ENCODE measurements at regions not wholly inside any gene's neighbourhood (a gene's known extent, or its start where the extent isn't known, plus 50 kb on each side); places are given as distances from the start of the nearest gene placed in this dataset.

DNA sequence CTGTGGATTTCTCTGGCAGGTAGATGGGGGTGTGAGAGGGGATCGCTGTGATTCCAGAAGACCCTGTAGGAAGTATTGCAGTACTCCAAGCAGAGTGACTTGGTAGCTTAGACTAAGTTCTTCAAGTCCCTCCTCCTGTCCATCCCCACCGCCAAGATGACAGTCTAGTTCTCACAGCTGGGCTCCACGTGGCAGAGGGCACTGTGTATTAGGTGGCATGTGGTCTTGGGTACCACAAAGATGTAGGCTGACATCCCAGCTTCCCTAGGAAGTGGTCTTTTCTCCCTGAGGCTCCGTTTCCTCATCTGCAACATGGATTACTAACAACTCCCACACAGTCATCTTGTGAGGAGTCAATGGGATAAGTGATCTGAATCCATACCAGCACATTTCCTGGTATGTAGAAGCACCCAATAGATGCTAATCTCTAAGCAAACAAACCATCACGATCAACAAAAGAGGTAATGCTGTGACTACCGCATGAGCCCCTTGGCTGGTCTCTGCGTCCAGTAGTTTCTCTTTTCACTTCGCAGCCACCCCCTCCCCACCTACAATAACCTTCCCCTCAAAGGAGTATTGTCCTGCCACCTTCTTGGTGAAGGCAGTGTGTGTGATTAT, 349.1 kb upstream of the EEF2KMT start:
- no peak for DNase-seq

GRCh38 chr16:5444189-5444588, 346.6 kb upstream of the EEF2KMT start:
- no peak for DNase-seq

- DNase-seq, result no peak
Observed at GRCh38 chr16:5442986-5443385, 345.4 kb upstream of the EEF2KMT start.

GRCh38 chr16:5442054-5442453, 344.5 kb upstream of the EEF2KMT start:
- no peak for DNase-seq

DNA sequence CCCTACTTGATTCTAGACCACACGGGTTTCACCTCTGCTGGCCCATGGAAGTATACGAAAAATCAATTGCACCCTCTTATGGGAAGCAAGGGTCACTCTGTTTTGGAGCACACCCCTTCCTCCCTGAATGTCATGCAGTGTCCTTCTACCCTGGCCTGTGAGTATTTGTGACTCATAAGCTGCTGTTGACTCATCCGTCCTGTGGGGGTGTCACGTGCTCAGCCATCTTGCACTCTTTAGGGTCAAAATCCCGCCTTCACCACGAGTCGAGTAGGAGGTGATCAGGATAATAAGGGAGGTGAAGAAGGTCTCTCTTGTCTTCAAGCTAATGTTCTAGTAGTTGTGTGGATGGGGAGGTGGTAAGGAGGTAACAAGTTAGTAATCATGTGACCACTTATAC, 341.0 kb upstream of the EEF2KMT start:
- DNase-seq, result no peak

GRCh38 chr16:5433587-5433986, 336.0 kb upstream of the EEF2KMT start:
- DNase-seq, result no peak

- no peak for DNase-seq
Observed at GRCh38 chr16:5432166-5432565, 334.6 kb upstream of the EEF2KMT start.

- DNase-seq, result no peak
Observed at GRCh38 chr16:5430598-5430997, 333.0 kb upstream of the EEF2KMT start.

GRCh38 chr16:5428932-5429331, 331.3 kb upstream of the EEF2KMT start:
- DNase-seq, result no peak

- no peak for DNase-seq
Observed at GRCh38 chr16:5427571-5427970, 330.0 kb upstream of the EEF2KMT start.

DNA sequence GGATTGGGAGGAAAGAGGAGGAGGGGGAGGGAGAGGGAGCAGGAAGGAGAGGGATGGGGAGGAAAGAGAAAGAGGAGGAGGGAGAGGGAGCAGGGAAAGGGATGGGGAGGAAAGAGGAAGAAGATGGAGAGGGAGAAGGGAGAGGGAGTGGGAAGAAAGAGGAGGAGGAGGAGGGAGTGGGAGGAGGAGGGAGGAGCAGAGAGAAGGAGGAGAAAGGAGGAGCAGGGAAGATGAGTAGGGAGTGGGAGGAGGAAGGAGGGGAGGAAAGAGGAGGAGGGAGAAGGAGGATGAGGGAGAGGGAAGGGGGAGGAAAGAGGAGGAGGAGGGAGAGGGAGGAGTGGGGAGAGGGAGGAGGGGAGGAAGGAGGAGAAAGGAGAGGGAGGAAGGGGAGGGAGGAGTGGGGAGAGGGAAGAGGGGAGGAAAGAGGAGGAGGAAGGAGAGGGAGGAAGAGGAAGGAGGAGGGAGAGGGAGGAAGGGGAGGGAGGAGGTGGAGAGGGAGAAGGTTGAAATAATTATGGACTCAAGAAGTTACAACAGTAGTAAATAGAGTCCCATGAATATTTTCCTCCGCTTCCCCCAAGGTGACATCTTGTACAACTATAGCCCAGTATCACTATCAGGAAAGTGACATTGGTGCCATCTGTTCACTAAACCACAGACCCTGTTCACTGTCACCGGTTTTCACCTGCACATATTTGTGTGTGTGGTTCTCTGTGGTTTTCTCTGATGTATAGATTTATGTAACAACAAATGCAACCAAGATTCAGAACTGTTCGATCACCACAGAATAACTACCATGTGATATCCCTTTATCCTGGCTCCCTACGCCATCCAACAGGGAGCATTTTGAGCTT, 325.3 kb upstream of the EEF2KMT start:
- DNase-seq, result no peak

DNA sequence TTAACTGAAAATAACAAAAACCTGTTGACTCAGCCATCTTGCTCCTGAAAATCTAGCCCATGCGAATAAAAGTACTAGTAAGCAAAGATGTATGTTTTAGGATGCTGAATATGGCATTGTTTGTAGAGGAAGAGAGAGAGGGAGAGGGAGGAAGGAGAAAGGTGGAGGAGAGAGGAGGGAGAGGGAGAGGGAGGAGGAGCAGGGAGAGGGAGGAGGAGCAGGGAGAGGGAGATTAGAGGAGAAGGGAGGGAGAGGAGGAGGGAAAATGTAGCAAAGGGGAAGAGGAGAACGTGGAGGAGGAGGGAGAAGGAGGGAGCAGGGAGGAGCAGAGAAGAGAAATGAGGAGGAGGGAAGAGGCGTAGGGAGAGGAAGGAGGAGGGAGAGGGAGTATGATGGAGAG, 324.5 kb upstream of the EEF2KMT start:
- DNase-seq, result no peak

DNA sequence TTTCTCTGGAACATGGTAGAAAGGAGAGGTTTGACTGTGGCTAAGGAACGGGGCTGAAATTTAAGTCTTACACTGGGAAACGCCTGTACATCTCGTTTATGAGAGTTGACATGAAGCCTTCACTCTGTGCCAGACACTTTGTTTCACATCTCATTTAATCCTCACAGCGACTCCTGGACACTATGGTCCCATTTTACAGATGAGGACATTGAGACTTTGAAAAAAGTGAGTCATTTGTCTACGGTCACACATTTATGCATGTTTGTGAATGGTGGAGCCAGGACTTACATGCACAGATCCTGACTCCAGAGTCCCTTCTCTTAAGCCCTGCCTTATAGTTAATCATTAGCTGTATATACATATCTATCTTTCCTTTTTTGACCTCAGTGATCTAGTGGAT, 318.4 kb upstream of the EEF2KMT start:
- DNase-seq, result no peak

- no peak for DNase-seq
Observed at GRCh38 chr16:5415123-5415522, 317.5 kb upstream of the EEF2KMT start.

GRCh38 chr16:5412731-5413130, 315.1 kb upstream of the EEF2KMT start:
- no peak for DNase-seq

DNA sequence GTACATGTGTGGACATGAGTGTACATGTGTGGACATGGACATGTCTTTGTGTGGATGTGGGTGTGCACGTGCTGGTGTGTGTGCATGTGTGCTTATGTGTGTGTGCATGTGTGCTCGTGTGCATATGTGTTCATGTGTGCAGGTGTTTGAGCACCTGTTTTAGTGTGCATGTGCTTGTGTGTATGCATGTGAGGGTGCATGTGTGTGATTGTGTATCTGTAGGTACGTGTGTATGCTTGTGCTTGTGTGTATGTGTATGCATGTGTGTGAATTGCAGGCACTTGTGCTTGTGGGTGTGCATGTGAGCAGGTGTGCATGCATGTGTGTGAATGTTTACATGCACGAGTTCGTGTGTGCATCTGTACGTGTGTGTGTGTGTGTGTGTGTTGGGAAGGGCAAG, 300.6 kb upstream of the EEF2KMT start:
- DNase-seq, result no peak

DNA sequence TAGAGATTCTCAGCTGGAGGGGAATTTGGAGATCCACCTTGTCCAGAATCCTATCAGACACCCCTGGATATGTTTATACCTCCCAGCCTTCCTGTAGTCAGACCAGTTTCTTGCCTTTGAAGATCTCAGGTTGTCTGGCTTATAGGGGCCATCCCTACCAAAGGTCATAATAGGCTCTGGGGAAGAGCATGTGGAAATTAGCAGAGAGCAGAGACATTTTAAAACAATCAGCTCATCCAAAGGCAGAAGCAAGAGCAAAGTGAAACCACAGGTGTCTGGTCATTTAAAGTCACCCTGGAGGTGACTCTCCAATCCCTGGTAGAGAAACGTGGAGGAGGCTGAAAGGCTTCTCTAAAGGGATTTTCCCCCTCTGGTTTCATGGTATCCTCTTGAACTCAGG, 299.3 kb upstream of the EEF2KMT start:
- no peak for DNase-seq

GRCh38 chr16:5393070-5393469, 295.5 kb upstream of the EEF2KMT start:
- DNase-seq, result no peak

GRCh38 chr16:5386989-5387388, 289.4 kb upstream of the EEF2KMT start:
- DNase-seq, result no peak

- DNase-seq, result no peak
Observed at GRCh38 chr16:5385811-5386210, 288.2 kb upstream of the EEF2KMT start.

DNA sequence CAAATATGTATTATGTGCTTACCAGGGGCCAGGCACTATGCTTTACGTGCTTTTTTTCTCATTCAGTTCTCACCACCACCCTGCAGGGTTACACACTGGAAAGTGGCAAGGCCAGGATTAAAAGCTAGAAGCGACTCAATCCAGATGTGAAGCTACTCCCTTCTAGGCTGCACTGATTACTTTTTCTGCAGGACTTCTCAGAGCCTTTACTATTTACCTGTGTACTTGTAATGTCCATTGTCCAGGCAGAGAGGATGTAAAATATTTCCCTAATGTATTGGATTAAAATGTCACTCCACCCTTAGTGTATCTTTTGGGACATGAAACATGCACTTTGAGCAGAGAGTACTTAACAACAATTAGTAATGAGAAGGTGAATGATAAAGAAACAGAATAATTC, 287.5 kb upstream of the EEF2KMT start:
- no peak for DNase-seq

- DNase-seq, result no peak
Observed at GRCh38 chr16:5383737-5384136, 286.1 kb upstream of the EEF2KMT start.

DNA sequence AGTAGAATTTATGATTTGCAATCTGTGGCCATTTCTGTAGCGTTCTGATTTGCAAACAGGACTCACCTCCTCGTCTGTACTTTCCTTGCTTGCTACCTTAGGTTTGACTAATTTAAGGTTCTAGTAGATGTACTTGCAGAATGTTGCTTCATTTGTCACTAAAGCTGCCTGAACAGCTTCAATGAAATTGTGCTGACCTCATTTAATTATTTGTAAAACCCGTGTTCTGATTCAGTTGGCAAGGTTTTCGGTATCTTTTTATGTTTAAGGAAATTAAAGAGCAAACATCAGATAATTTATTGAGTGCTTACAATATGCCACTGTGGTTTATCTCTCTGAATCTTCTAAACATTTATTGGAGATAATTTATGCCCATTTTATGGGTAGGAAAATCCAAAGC, 284.9 kb upstream of the EEF2KMT start:
- no peak for DNase-seq

GRCh38 chr16:5381481-5381880, 283.9 kb upstream of the EEF2KMT start:
- DNase-seq, result no peak

- no peak for DNase-seq
Observed at GRCh38 chr16:5379954-5380353, 282.4 kb upstream of the EEF2KMT start.

Measured in NCI-H2107 (cell line).